HG03342 (cell line): ENCODE measurements at regions not wholly inside any gene's neighbourhood (a gene's known extent, or its start where the extent isn't known, plus 50 kb on each side); places are given as distances from the start of the nearest gene placed in this dataset.
"Not testable (repeated sequence)": the region's sequence is repeated elsewhere in the genome, so short reads cannot be mapped to it uniquely, and the experiment has no call there.

Source experiments
- ATAC-seq: cut with Tn5 transposase; IDR thresholded peaks from one replicate; pipeline ENCODE4 v1.9.1; 2021; ENCODE audit warnings: mild to moderate bottlenecking, moderate library complexity; ENCODE audit not compliant: unreplicated experiment

DNA sequence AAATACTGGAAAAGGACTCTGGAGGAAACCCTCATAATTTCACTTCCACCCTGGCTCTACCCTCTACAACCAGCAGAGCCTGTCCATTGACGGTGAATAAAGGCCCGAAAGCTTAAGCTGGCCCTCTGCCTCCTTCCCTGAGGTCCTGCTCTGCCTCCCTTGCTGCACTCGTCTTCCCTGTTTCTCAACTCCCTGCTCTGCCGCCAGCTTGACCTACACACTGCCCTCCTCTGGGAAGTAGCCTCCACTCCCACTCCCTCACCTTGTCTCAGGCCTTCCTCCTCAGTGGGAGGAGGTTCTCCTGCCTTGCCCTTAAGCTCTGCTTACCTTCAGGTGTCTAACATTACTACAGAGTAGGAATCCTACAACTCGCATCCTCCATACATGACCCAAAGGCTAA is 608.6 kb upstream of the NR3C2 start:
- ATAC-seq, result no peak

DNA sequence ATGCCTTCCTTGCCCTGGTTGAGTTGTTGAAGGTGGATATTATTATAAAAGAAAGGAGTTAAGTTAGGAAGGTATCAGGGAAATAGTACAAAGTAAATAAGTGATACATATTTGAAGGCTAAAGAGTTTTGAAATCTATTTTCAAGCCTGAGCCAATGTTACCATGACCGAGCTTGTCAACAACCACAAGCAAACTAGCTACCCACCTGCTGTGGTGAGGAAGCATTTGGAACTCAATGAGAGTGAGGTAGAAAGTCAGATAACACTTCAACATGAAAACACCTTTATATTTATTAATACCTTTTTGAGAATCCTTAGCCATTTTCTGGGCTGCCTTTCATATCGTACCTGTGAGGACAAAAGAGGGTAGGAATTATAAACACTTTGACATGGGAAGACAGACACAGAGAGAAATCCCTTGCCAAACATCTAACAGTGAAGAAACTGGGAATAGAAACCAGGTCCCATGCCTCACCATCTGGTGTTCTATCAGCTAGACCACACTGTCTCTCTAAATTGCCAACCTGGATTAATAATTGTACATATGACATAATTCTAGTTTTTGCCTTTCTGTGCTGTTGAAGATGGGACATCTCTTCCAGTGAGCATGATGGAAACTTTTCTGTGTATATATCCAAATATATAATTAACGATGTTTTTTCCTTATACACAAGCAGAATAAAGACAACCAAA is 606.4 kb upstream of the NR3C2 start:
- ATAC-seq, result no peak

DNA sequence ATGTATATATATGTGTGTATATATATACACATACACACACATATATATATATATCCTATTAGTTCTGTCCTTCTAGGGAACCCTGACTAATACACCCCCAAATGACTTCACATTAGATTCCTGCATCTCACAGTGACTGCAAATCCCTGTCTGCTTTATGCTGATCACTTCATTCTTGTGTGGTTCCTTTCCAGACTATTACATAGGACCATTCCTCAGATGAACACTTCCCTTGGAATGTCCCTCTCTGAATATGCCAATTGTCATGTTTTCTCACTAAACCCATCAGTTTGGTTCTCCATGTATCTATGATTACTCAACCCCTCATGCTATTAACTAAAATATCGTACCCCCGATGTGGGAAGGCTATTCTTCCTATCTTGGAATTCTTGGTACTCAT is 605.2 kb upstream of the NR3C2 start:
- ATAC-seq, result no peak

DNA sequence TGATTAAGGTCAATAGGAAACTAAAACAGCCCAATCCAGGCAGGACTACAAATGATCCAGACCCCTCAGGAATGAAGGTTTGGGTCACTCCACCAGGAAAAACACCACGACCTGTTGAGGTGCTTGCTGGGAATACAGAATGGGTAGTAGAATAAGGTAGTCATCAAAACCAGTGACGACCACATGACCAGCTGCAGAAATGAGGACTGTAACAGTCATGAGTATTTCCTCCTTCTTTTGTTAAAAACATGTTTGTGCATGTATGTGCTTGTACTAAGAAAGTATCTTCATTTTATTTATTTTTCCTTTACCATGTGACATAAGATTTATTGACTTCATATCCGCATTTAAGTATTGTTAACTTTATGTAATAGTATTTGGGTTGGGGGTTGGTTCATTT is 603.5 kb upstream of the NR3C2 start:
- no peak for ATAC-seq

DNA sequence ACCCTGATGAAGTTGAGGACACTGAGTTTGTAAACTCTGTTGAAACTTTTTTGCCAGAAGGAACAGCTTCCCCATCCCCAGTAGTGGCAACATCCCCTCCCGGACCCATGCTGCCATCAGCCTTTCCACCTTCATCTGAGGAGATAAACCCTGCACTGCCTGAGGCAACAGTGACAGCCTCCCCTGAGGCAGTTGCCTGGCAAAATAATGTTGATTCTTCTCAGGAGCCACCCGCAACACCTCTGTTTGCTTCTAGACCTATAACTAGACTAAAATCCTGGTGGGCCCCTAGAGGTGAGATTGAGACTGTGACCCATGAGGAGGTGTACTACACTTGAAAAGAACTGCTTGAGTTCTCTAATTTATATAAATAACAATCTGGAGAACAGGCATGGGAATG is 597.6 kb upstream of the NR3C2 start:
- not testable (repeated sequence) for ATAC-seq

DNA sequence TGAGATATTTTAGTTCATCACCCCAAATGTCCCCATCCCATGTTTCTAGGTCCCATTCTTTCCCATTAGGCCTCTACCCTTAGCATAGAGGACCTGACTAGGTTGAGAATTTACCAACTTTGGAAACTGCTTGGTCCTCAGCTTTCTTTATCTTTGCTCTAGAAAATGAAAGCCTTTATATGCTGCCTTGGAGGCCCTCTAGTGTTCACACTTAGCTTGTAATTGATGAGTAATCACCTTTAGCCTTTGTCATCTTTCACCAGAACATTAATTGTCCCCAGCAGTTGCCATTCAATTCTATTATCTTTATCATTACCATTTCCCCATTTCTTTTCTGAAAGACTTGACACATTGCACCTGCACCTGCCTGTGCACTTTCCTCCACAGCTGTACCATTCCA is 589.2 kb upstream of the NR3C2 start:
- ATAC-seq, result peak; percentile 62

DNA sequence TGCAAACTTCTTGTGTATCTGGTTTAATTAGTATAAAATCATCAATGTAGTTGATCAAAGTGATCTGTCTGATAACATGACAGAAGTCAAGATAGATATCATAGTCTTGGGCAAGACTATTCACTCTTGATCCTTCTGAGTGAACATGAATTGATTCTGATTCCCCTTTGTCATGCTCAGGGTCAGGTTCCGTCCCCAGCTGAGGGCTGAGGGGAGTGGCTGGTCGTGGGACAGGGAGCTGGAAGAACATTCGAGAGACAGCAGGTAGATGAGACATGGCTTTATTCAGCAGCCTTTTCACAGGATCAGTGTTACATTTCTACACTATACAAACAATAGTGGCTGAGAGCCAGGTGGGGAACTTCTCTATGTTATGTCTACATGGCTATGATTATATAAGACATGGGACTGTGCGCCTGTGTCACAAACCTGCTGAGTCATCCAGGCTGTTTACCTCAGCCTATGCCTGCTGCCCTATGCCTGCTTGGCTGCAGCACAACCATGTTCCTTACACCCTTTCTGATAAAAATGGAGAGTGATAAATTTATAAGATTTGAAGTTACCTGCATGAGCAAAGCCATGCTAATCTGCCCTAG is 586.9 kb upstream of the NR3C2 start:
- no peak for ATAC-seq

DNA sequence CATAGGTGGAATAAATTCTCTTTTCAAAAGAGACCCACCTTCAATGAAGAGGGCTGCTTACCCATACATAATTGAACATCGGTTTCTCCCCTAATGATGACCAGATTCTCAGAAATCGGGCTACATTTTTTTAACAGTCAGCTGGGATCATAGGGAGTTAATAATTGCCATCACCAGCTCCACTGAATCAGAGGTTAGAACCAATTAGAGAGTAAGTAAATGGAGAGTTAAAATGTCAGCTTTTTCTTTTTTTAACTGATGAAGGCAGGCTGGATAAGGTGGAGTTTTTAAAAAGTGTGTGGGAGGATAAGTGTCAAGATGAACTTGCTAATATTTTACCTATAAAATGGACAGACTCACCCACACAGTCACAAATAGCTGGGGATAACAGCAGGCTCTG is 584.5 kb upstream of the NR3C2 start:
- ATAC-seq, result no peak

DNA sequence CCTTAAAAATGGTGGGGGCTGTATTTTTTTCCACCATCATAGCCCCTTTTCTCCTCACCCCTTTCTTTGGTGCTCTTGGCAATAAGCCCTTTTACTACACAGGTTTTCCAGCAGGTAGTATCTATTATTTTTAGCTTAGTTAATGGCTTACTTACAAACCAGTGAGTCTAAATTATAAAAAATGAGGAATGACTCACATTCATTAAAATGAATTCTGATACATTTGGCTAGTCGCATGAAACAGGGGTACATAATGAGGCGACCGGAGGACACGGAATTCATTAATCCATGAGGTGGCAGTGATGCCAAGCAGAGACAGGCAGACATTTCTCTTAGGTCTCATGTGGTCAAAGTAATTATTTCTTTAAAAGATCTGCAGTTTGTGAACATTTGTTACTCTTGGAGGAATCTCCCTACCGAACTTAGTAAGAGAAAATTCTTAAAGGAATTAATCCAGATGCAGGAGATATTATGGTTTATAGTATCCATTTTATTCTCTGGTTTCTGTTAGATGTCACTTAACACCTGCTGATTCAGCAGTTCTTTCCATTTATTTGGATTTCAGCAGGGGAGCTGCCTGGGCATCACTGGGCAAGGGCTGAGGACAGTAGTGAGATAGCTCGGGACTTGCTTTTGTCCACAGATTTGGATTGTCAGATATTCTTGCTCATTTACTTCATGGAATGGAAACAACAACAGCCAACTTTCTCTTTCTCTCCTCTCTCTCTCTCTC is 575.0 kb upstream of the NR3C2 start:
- no peak for ATAC-seq

DNA sequence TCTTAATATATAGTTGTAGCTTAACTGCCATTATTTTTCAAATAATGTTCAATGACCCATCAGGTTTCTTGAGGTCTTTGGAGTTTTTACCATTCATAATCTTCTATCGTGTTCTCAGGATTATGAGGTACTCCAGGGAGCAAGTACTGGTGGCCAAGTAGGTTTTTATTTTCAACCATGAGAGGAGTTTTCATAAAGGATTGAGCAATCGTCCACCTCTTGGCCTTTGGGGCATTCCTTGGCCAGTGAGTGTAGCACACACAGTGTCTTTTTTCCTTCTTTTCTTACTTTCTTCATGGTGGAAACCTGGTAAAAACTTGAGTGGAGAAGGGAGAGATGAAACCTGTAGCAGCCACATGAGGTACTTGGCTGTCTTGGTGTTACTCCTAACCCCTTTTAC is 567.0 kb upstream of the NR3C2 start:
- no peak for ATAC-seq

DNA sequence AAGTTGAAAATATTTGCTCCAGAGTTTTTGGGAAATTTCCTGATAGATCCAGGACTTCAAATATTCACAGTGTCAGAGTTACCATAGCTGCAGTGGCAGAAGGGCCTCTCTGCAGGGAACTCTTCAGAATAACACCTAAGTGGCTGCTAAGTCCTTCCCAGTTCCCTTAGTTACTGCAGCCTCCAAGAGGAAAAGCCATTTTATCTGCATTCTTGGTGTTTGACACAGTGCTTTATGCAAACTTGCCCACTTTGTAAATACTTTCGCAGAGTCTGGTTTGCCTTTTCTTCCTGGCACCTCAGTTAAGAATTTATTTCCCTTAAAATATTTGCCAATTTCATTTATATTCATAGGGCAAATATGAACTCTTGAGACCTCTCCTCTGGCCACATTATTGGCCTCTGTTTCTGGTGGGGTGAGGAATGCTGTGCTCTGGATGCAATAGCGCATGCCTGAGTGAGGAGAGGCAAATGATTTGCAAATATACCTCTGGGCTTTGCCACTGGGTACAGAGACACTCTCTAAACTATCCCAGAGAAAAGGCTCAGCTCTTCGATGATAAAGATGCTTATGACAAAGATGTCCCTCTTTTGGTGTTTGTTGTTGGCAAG is 566.3 kb upstream of the NR3C2 start:
- no peak for ATAC-seq

DNA sequence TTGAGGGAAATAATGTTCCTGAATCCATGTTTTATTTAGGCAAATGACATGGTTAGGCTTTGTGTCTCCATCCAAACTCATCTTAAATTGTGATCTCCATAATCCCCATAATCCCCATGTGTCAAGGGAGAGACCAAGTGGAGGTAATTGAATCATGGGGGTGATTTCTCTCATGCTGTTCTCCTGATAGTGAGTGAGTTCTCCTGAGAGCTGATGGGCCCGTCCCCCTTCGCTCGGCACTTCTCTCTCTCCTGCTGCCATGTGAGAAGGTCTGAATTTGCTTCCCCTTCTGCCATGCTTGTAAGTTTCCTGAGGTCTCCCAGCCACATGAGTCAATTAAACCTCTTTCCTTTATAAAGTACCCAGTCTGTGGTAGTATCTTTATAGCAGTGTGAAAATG is 563.0 kb upstream of the NR3C2 start:
- no peak for ATAC-seq

DNA sequence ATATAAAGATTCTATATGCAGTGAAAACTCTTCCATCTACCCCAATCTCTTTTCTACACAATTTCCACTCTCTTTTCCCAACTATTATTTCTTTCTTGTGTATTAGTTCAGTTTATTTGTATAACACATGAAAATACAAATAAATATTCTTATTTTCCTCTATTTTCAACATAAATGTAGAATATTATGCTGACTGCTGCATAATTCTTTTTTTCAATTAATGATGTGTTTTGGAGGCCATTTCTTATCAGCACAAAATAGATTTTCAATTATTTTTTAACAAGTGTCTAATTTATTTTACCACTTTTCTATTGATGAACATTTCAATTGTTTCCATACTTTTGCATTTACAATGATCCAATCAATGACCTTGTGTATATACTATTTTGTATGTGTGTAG is 557.7 kb upstream of the NR3C2 start:
- no peak for ATAC-seq

DNA sequence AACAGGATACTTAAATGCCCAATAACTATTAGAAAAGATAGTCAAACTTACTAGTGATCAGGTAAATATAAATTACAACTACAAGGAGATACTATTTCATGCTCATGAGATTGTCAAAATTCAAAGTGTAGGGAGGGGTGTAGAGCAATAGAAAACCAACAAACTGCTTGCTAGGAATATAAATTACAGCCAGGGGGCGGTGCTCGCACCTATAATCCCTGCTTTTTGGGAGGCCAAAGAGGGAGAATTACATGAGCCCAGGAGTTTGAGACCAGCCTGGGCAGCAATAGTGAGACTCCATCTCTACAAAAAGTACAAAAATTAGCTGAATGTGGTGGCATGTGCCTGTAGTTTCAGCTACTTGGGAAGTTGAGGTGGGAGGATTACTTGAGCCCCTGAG is 556.5 kb upstream of the NR3C2 start:
- peak; percentile 77 for ATAC-seq

DNA sequence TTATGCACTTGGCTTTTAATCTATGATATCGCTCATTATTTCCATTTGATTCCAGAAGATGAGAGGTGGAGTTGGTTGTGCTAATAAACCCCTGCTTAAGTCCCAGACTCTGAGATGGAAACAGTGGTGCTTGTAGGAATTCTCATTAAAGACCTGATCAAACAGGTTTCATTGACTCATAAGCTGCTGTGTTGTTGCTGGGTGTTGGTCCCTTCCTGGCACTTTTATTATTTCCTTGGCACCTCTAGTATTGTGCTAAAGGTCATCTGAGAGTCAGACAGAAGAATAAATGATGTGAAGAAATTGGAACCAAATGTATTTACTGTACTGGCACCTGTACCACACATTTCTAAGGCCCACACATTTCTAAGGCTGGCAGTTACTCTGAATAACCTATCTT is 544.7 kb upstream of the NR3C2 start:
- no peak for ATAC-seq

DNA sequence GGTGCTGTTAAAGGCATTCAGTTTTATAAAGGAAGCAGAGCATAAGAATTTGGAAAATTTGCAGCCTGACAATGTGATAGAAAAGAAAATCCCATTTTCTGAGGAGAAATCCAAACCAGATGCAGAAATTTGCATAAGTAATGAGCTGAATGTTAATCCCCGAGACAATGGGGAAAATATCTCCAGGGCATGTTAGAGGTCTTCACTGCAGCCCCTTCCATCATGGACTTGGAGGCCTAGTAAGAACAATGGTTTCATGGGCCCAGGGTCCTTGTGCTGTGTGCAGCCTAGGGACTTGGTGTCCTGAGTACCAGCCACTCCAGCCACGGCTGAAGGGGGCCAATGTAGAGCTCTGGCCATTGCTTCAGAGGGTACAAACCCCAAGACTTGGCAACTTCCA is 542.7 kb upstream of the NR3C2 start:
- no peak for ATAC-seq

DNA sequence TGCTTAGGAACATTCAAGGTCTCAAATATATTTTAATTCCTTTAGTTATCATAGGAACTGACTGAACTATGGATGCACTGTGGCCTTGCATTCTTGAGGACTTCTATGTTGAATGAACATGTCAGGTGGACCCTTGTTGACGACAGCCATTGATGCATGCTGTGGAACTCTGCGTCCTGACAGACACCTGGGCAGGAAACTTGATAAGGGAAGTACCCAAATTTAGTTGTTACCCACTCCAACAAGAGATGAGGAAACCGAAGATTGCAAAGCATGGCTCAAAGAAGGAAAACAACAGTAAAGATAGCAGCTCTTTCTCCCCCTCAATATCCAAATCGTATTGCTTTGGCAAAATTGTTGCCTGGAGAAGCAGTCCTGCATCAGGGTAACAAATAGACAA is 540.0 kb upstream of the NR3C2 start:
- ATAC-seq, result no peak

DNA sequence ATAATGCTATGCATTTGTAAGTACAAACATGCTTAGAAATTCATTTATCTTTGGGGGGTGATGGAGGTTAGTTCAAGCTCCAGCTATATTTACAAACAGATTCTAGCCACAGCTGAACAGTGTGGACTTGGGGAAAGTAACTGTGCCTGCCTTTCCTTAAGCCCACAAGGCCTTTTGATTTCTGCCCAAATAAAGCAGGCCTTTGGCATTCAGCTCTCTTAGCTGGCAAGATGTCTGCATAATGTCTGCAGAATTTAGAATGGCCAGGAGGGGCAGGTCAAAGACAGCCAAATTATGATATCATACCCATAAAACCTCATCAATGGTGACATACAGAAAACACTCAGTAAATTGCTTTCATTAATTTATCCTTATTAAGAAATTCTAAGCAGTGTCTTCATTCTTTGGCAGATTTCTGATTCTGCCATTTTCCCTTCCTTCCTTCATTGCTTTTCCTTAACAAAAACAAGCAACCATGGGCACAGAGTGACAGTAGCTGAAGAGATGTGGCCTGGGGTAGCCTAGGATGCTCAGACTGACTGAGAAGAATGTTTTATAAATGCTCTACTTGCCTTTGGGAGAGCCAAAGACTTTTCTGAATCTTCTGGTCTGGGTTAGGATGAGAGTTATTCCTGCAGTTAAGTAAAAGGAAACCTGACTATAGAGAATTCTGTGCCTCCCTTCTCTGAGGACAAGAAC is 538.7 kb upstream of the NR3C2 start:
- ATAC-seq, result no peak

DNA sequence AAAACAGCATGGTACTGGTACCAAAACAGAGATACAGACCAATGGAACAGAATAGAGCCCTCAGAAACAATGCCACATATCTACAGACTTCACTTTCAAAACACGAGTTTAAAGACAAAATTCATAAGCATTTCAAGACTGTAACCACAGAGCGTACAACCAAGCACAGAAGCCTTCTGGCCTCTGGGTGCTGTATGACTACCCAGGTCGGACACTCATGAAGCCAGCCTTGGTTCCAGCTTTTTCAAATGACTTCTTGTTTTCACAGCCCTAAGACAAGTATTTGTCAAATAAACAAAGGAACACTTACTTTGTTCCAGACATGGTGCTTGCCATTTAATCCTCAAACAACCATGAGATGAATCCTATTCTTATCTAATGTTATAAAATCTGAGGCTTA is 536.1 kb upstream of the NR3C2 start:
- no peak for ATAC-seq

DNA sequence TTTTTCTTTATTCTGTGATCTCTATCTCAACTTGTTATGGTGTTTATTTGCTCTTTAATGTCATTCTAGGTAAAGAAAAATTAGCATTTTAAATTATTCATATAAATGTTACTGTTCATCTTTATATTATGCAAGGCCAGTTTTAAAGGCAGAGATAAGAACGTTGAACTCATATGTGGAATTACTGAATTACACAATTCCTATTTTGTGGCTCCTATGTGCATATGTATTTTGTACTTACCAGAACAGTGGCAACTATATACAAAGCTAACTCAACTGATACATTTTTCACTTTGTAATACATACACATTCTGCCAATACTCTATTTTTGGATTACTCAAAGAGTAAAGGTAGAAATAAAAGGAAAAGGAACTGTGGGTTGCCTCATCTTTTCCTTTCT is 533.2 kb upstream of the NR3C2 start:
- no peak for ATAC-seq

DNA sequence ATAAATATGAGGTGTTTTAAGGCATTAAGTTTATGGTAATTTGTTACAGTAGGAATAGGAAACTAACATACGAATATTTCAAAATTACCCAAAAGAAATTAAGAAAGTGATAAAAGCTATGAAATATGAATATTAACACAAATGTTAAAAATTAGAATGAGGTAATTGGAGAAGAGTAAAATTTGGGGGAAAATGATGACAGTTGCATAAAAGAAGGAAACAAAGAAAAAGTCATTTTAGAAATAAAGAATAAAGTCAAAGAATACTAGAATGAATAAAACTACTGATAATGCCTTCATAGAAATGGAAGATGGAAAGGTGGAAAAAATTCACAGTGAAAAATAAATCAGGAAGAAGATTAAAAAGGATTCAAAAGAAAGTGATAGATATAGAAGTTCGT is 522.9 kb upstream of the NR3C2 start:
- ATAC-seq, result no peak
